ENCODE measurements at regions not wholly inside any gene's neighbourhood (a gene's known extent, or its start where the extent isn't known, plus 50 kb on each side); places are given as distances from the start of the nearest gene placed in this dataset.

GRCh38 chr2:67919490-67919889 lies 143.3 kb downstream of the C1D start (continued):
- TF ChIP-seq MAX (IDR thresholded peaks at IDR 0.05) (no peak), FOSL1 (IDR thresholded peaks at IDR 0.05; ENCODE audit: low read depth) (no peak), JUND (IDR thresholded peaks at IDR 0.05) (no peak), CBX3 (IDR thresholded peaks at IDR 0.05; ENCODE audit: low read depth) (no peak)

GRCh38 chr2:67922080-67922785 lies 140.6 kb downstream of the C1D start:
- DNase-seq (ENCODE audit: low read depth, low spot score) (no peak), ATAC-seq (no peak)
- Histone ChIP-seq H3K36me3 (ENCODE audit: control insufficient read depth in 1 of 2, insufficient read depth in 2 of 2, low read length in 2 of 2) (no peaks in the 10 kb centered on the region), H2AFZ (ENCODE audit: low read depth, low read length, poor library complexity, severe bottlenecking) (no peak overlapping the region), H3K79me2 (ENCODE audit: insufficient read depth, low read length) (no peaks in the 10 kb centered on the region), H3K9ac (ENCODE audit: low read length) (no peak overlapping the region), H3K9me3 (ENCODE audit: control insufficient read depth in 1 of 2, insufficient read depth in 1 of 2, low read depth in 1 of 2, low read length in 2 of 2) (no peaks in the 10 kb centered on the region), H3K9me2 (ENCODE audit: insufficient read depth) (no peaks in the 10 kb centered on the region), H3K4me1 (ENCODE audit: control insufficient read depth in 1 of 2, insufficient read depth in 2 of 2, low read length in 2 of 2) (peaks cover 5 to 13% of the 10 kb centered on the region in 2 experiments; a peak in 3 of 4 replicates), H3K27me3 (ENCODE audit: insufficient read depth, low read length) (peaks cover 2% of the 10 kb centered on the region; the same call in 1 of the 2 replicates), H3K27ac (ENCODE audit: low read depth, low read length) (no peak overlapping the region), H3K4me2 (ENCODE audit: low read length) (no peak overlapping the region), H3K4me3 (replicated peaks in 1 of 2; ENCODE audit: low read depth in 1 of 2, low read length in 2 of 2) (no peak overlapping the region), H4K20me1 (ENCODE audit: insufficient read depth) (no peaks in the 10 kb centered on the region)
- no TSS peak for BruUV-seq (replicated peaks)
- ChIA-PET POLR2A (no interaction called here), CTCF (no interaction called here), RAD21 (ENCODE audit: low non-redundant PET in 1 of 2, low total read pairs in 2 of 2, uncharacterized antibody in 2 of 2, unreplicated experiment in 2 of 2) (no interaction called here)
- intact Hi-C loops (cut with micrococcal nuclease), result no loop called here
- TF ChIP-seq FOSL1 (IDR thresholded peaks at IDR 0.05; ENCODE audit: low read depth) (no peak), ZBTB33 (IDR thresholded peaks at IDR 0.05; ENCODE audit: extremely low read depth, insufficient replicate concordance, low read length) (no peak), TCF7L2 (IDR thresholded peaks at IDR 0.05; ENCODE audit: borderline replicate concordance, extremely low read depth, insufficient read depth, insufficient read length) (no peak), ATF3 (IDR thresholded peaks at IDR 0.05) (no peak), ZNF274 (IDR thresholded peaks at IDR 0.05; ENCODE audit: low read depth, low read length) (no peak), ELF1 (IDR thresholded peaks at IDR 0.05; ENCODE audit: borderline replicate concordance, low read depth) (no peak), EZH2phosphoT487 (IDR thresholded peaks at IDR 0.05; ENCODE audit: borderline replicate concordance) (no peak), REST (IDR thresholded peaks at IDR 0.05; ENCODE audit: low read depth) (no peak), YY1 (IDR thresholded peaks at IDR 0.05; ENCODE audit: extremely low read depth, insufficient replicate concordance, low read depth, low read length) (no peak), POLR2AphosphoS5 (IDR thresholded peaks at IDR 0.05; ENCODE audit: low read depth, low read length) (no peak), EGR1 (IDR thresholded peaks at IDR 0.05; ENCODE audit: low read depth) (no peak), CEBPB (IDR thresholded peaks at IDR 0.05; ENCODE audit: low read depth) (no peak), SIN3A (IDR thresholded peaks at IDR 0.05; ENCODE audit: low read depth) (no peak), SRF (IDR thresholded peaks at IDR 0.05; ENCODE audit: low read depth) (no peak), POLR2A (IDR thresholded peaks at IDR 0.05; ENCODE audit: borderline replicate concordance, extremely low read depth, insufficient read depth, insufficient read length) (no peak), JUND (IDR thresholded peaks at IDR 0.05) (no peak), ZFX (IDR thresholded peaks at IDR 0.05) (no peak)

All from HCT116 (cell line).